ENCODE measurements at regions not wholly inside any gene's neighbourhood (a gene's known extent, or its start where the extent isn't known, plus 50 kb on each side); places are given as distances from the start of the nearest gene placed in this dataset.

- DNase-seq (ENCODE audit: extremely low read depth, low read depth) = no peak
Measured at GRCh38 chr2:104577143-104577542, 276.8 kb upstream of the POU3F3 start.

DNA sequence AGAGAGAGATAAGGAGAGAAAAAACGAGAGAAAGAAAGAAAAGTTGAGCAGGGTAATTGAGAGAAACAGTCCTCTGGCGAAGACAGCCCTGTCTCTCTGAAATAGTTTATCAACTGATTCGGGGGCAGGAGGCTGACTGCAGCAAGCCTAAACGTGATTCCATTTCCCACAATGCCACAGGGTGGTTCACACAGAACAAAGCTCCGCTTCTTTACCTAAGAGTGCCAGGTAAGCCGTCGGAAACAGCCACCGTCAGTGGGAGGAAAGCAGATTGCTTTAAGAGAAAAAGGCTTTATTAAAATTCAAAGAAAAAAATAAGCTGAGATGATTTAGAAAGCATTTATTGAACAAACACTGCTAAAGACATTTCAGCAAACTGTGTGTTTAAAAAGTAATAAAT is 271.4 kb upstream of the POU3F3 start:
- no peak for DNase-seq (ENCODE audit: extremely low read depth, low read depth)

GRCh38 chr2:104583811-104584210 is 270.1 kb upstream of the POU3F3 start:
- no peak for DNase-seq (ENCODE audit: extremely low read depth, low read depth)

- no peak for DNase-seq (ENCODE audit: extremely low read depth, low read depth)
Measured at GRCh38 chr2:104584393-104584792, 269.5 kb upstream of the POU3F3 start.

DNA sequence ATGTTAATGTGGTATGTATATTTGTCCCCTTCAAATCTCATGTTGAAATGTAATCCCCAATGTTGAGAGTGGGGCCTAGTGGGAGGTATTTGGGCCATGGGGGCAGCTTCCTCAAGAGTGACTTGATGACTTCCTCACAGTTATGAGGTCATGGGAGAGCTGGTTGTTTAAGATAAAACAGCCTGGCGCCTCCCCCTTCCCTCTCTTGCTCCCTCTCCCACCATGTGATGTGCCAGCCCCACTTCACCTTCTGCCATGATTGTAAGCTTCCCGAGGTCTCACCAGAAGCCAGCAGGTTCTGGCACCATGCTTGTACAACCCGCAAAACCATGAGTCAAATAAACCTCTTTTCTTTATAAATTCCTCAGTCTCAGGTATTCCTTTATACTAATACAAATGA is 258.3 kb upstream of the POU3F3 start:
- DNase-seq (ENCODE audit: extremely low read depth, low read depth) = no peak

GRCh38 chr2:104597942-104598341 is 256.0 kb upstream of the POU3F3 start:
- DNase-seq (ENCODE audit: extremely low read depth, low read depth) = no peak

DNA sequence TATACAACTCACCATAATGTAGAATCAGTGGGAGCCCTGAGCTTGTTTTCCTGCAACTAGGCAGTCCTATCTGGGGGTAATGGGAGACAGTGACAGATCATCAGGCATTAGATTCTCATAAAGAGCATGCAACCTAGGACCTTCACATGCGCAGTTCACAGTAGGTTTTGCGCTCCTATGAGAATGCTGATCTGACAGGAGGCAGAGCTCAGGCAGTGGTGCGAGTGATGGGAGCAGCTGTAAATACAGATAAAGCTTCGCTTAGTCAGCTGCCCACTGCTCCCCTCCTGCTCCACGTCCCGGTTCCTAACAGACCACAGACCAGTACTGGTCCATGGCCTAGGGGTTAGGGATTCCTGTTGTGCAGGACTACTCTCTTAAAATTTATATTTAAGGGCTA is 255.3 kb upstream of the POU3F3 start:
- no peak for DNase-seq (ENCODE audit: extremely low read depth, low read depth)

- DNase-seq (ENCODE audit: extremely low read depth, low read depth) = no peak
Measured at GRCh38 chr2:104599787-104600510, 254.0 kb upstream of the POU3F3 start.

DNA sequence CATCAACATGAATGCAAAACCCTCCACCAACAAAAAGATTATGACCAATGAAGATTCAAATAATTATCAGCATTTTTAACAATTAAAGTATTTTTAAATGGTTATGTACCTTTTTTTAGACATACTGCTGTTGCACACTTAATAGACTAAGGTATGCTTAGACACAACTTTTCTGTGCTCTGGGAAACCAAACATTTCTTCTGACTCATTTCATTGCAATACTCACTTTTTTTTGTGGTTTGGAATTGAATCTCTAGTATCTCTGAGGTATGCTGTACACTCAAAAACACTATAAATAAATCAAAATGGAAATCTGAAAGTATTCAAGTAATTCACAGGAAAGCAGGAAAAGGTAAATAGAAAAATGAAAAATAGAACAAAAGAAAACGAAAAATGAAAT is 247.9 kb upstream of the POU3F3 start:
- no peak for DNase-seq (ENCODE audit: extremely low read depth, low read depth)

GRCh38 chr2:104616856-104617255 is 237.1 kb upstream of the POU3F3 start:
- no peak for DNase-seq (ENCODE audit: extremely low read depth, low read depth)

DNA sequence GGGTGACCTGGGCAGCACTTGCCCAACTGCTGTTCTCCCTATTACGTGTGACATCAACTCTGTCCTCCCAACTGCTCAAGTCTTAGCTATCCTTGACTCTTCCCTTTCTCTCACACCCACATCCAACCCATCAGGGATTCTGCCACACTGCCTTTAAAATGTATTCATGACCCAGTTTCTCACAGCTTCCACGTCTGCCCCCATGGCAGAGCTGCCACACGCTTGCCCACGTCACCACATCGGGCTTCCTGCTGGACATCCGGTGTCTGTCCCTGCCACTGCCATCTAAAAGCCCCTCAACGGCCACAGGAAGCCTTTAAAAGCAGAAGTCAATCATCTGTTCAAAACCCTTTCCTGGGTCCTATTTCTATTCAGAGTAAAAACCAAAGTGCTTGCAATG is 233.1 kb upstream of the POU3F3 start:
- DNase-seq (ENCODE audit: extremely low read depth, low read depth) = no peak

GRCh38 chr2:104635608-104636007 is 218.3 kb upstream of the POU3F3 start:
- DNase-seq (ENCODE audit: extremely low read depth, low read depth) = no peak

DNA sequence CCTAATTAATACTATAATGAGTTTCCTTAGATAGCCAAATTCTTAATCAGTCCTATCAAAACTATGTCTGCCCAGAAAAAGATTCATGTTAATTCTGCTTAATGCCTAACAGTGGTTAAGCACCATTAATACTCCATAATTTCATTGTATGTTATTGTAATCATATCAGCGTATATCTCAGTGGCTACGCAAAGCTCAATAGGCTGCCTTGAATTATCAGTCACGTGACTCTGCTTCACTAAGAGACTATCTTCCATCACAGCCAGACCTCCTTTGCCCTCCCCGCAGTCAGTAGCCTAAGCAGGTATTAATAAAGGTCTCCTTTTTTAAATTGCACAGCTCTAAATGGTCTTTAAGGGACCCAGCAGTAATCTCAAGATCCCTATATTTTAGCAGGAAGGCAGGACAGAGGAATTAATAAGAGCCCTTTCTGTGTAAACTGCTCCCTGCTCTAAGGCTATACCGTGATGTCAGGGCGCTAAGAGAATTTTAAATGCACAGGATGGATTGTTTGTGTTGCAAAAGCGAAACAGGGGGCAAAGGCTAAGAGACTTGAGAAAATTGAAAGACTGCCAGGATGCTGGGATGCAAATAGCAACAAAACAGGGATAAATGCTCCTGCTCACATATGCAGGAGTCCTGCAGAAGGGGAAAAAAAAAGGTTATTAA is 215.6 kb upstream of the POU3F3 start:
- DNase-seq (ENCODE audit: extremely low read depth, low read depth) = no peak

DNA sequence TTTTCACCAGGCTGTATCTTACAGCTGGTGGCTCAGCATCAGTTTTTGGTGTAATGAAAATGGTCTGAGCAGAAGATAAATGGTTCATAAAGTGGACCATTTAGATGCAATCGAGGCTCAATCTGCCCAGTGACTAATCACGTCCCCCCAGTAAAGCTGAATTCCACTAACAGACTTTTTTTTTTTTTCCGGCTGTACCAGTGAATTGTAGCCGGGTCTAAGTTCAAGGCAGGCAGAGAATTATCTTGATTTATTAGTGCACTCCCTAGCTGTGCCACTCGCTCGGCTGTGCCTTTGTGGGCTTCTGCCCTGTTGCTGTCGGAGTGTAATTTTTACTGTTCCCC is 215.1 kb upstream of the POU3F3 start:
- DNase-seq (ENCODE audit: extremely low read depth, low read depth) = no peak

DNA sequence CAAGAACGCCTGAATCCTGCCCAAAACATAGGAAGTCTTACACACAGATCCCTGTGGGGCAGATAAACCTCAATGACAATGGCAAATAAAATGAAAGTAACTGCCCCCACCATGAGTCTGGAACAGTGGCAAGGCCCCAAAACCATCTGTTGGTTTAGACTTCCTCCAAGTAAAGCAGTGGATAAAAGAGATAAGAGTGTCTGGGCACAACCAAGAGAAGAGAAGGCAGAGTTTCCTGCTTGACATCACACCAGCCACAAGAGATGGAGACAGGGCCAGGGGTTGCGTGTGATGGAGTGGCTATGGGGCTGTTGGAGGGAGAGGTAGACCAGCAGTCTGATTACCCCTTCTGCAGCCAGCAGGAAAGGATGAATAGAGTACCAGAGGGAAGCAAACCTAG is 212.1 kb upstream of the POU3F3 start:
- DNase-seq (ENCODE audit: extremely low read depth, low read depth) = no peak

DNA sequence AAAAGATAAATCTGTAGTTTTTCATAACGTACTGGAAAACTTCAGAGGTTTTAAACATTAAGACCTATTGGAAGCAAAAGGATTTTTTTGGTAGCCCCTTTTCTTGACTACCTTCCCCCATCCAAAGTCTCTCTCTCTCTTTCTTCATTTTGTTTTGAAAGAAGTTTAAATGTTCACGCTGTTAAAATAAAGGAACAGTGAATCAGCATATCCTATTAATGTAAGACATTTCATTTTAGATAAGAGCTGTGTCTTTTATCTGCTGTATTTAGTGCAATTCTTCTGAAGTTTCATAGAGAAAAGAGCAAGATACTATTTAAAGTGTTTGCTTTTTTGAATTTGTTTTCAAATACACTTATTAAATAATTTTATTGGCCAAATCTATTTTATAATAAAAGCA is 205.5 kb upstream of the POU3F3 start:
- DNase-seq (ENCODE audit: extremely low read depth, low read depth) = no peak

DNA sequence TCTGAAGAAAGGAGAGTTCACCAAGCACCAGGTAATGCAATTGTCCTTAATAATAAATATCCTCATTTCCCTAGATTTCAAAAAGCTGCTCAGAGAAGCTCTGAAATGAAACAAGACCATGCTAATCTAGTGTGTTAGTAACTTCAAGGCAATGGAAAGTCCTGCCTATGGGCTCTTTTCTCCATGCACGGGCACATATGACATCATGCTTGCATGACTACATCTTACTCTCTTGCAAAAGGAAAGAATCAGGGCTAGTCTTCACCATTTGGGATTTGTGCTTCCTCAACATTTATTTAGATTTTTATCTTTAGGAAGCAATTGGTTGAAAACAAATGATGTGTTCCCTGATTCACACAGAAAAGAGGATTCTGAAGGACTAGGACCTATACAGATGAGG is 204.0 kb upstream of the POU3F3 start:
- no peak for DNase-seq (ENCODE audit: extremely low read depth, low read depth)

- DNase-seq (ENCODE audit: extremely low read depth, low read depth) = no peak
Measured at GRCh38 chr2:104650405-104650996, 203.4 kb upstream of the POU3F3 start.

DNA sequence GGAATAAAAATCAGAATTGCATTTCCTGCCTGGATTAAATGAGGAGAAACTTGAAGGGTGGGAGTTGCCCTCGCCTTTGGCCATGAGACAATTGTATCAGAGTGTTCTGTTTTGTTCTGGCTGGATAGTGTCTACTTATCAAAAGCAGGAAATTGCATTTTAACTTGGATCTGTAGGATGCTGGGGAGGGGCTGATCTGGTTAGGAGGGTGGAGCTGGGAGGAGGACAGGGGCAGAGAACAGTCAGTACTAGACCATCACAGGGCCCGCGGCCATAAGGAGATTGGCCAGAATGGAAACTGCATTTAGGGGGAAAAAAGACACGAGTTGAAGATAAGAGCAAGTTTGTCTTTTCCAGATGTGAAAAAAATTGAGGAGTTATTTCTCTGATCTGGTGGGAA is 199.1 kb upstream of the POU3F3 start:
- DNase-seq (ENCODE audit: extremely low read depth, low read depth) = no peak

DNA sequence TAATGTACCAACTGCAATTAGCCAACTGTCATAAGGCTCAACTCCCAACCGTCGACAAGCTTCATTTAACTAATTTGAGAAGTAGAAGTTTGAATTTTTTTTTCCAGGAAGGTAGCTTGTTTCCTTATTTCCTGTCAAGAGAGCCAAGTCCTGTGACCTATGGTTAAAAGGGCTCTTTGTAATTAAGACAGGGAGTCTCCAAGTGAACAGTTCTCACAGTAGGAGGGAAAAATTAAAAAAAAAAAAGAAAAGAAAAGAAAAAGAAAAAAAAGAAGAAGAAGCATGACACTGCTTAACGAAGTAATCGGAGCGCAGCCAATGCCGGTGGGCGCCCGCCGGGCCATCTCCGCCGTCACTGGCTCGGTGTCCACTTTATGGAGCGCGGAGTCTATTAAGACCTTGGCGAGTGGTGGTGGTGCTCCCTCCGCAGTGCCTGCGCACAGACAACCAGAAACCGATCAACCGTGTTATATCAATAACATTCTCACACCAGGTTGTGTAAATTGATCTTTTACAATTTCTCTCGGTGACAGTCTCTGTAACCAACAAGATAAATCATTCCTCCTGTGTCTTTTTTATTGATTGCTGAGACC is 197.2 kb upstream of the POU3F3 start:
- DNase-seq (ENCODE audit: extremely low read depth, low read depth) = no peak

DNA sequence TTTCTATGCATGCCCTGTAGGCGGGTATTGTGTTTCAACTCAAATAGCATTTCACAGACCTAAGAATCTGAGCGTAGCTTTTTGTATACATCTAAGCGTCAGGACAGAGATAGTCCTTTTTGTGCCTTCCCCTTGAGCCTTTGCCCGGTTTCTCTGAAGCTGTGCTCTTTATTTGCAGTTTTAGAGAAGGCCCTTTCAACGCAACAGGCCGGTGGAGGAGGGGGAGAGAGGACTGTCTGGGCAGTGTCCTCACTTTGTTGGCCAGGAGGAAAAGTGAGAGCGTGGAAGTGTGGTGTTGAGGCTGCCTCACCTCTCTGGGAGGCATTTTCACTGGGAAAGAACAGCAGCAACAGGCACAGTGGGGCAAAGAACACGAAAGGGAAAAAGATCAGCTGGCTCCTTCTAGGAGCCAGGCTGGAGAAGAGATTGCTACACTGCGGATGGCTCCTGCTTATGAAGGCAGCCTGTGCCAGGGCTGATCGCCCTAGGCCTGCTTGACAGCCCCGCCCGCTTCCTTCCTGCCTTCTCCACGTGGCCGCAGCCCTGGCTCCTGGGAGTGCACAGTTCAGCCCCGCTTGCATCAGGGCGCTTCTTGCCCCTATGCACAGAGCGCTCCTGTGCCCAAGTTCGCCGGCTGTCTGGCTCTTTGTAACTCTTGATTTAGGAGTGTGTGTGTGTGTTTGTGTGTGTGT is 195.6 kb upstream of the POU3F3 start:
- DNase-seq (ENCODE audit: extremely low read depth, low read depth) = no peak

All from NCI-H460 (cell line).